Neural cell (in vitro differentiated cells): ENCODE measurements at regions not wholly inside any gene's neighbourhood (a gene's known extent, or its start where the extent isn't known, plus 50 kb on each side); places are given as distances from the start of the nearest gene placed in this dataset.

Experiments used
- H2AFZ ChIP-seq: fragments of 200-600, 300-800 bp; sonication (generic), shearing (Covaris generic); 2 replicates; pipeline ENCODE4 v1.6.0; 2014; ENCODE audit warnings: low read depth, mild to moderate bottlenecking, antibody characterized with exemption, low read length, moderate library complexity
- H3F3A ChIP-seq: fragments of 200-600 bp; shearing (Covaris generic); 2 replicates; pipeline ENCODE4 v1.6.1; 2016; ENCODE audit warnings: mild to moderate bottlenecking, moderate library complexity, mixed read lengths, antibody characterized with exemption, low read length; ENCODE audit not compliant: insufficient read depth, poor library complexity, severe bottlenecking
- H3K27ac ChIP-seq: fragments of 200-600, 300-800 bp; sonication (generic), shearing (Covaris generic); 2 replicates; pipeline ENCODE4 v1.5.1; 2014; ENCODE audit warnings: mild to moderate bottlenecking, low read length, moderate library complexity
- H3K27me3 ChIP-seq: fragments of 300-800, 200-600 bp; sonication (generic), shearing (Covaris generic); 2 replicates; pipeline ENCODE4 v1.6.0; 2014; ENCODE audit warnings: mild to moderate bottlenecking, low read depth, low read length, moderate library complexity; ENCODE audit not compliant: insufficient read depth
- H3K36me3 ChIP-seq: fragments of 300-800, 200-600 bp; sonication (generic), shearing (Covaris generic); 2 replicates; pipeline ENCODE4 v1.5.1; 2014; ENCODE audit warnings: mild to moderate bottlenecking, antibody characterized with exemption, low read length, moderate library complexity; ENCODE audit not compliant: insufficient read depth
- H3K4me2 ChIP-seq: fragments of 300-800, 200-600 bp; sonication (generic), shearing (Covaris generic); 2 replicates; pipeline ENCODE4 v1.6.0; 2014; ENCODE audit warnings: mild to moderate bottlenecking, low read length
- H3K4me3 ChIP-seq: fragments of 300-800, 200-600 bp; sonication (generic), shearing (Covaris generic); 2 replicates; pipeline ENCODE4 v1.5.1; 2014; ENCODE audit warnings: mild to moderate bottlenecking, low read length, moderate library complexity
- H3K79me2 ChIP-seq: fragments of 200-600 bp; shearing (Covaris generic); replicated peaks from 2 replicates; pipeline ENCODE4 v1.6.0; 2014; ENCODE audit warnings: mild to moderate bottlenecking, low read length, moderate library complexity; ENCODE audit not compliant: insufficient read depth
- H3K9ac ChIP-seq: fragments of 300-800, 200-600 bp; sonication (generic), shearing (Covaris generic); 2 replicates; pipeline ENCODE4 v1.6.1; 2016; ENCODE audit warnings: mild to moderate bottlenecking, low read length, mixed read lengths
- H3K9me2 ChIP-seq: fragments of 200-600 bp; shearing (Covaris generic); 2 replicates; pipeline ENCODE4 v1.6.1; 2016; ENCODE audit warnings: mild to moderate bottlenecking, low read length, mixed read lengths; ENCODE audit not compliant: insufficient read depth
- H3K9me3 ChIP-seq: fragments of 200-600, 300-800 bp; sonication (generic), shearing (Covaris generic); 2 replicates; pipeline ENCODE4 v1.6.1; 2016; ENCODE audit warnings: mild to moderate bottlenecking, mixed run types, low read length, moderate library complexity, mixed read lengths
- H4K20me1 ChIP-seq: fragments of 200-600 bp; shearing (Covaris generic); 2 replicates; pipeline ENCODE4 v1.6.1; 2016; ENCODE audit warnings: mild to moderate bottlenecking, mixed run types; ENCODE audit not compliant: insufficient read depth
- EP300 ChIP-seq: fragments of 450-650 bp; conservative IDR thresholded peaks from 2 replicates; pipeline ENCODE4 v1.6.1; 2014; ENCODE audit warnings: antibody characterized with exemption, mild to moderate bottlenecking, moderate library complexity; ENCODE audit not compliant: poor library complexity, severe bottlenecking
- EZH2 ChIP-seq: fragments of 200-600, 300-800 bp; shearing (Covaris generic), sonication (generic); IDR thresholded peaks from 2 replicates; pipeline ENCODE4 v1.6.1; 2014; ENCODE audit warnings: antibody characterized with exemption, low read length, borderline replicate concordance, mild to moderate bottlenecking; ENCODE audit not compliant: insufficient read depth, poor library complexity, severe bottlenecking
- MXI1 ChIP-seq: fragments of 450-650 bp; conservative IDR thresholded peaks from 2 replicates; pipeline ENCODE4 v1.6.1; 2014; ENCODE audit warnings: antibody characterized with exemption, mild to moderate bottlenecking; ENCODE audit not compliant: poor library complexity, severe bottlenecking
- POLR2AphosphoS5 ChIP-seq: IDR thresholded peaks from 2 replicates; pipeline ENCODE4 v1.6.1; 2012
- RAD21 ChIP-seq: fragments of 450-650 bp; conservative IDR thresholded peaks from 2 replicates; pipeline ENCODE4 v1.6.1; 2014; ENCODE audit warnings: antibody characterized with exemption, mild to moderate bottlenecking, moderate library complexity
- SMC3 ChIP-seq: fragments of 450-650 bp; conservative IDR thresholded peaks from 2 replicates; pipeline ENCODE4 v1.6.1; 2014; ENCODE audit warnings: antibody characterized with exemption, mild to moderate bottlenecking, moderate library complexity; ENCODE audit not compliant: poor library complexity
- TAF1 ChIP-seq: IDR thresholded peaks from 2 replicates; pipeline ENCODE4 v1.6.1; 2012; ENCODE audit warnings: low read depth
- TF ChIP-seq, protein P1 (sequence below): fragments of 450-650 bp; IDR thresholded peaks from 2 replicates; pipeline ENCODE4 v1.5.1; 2014; ENCODE audit warnings: antibody characterized with exemption, mild to moderate bottlenecking, moderate library complexity; ENCODE audit not compliant: poor library complexity, severe bottlenecking
- TF ChIP-seq, protein P2 (sequence below): IDR thresholded peaks from 2 replicates; pipeline ENCODE4 v1.6.1; 2012; ENCODE audit warnings: borderline replicate concordance

DNA sequence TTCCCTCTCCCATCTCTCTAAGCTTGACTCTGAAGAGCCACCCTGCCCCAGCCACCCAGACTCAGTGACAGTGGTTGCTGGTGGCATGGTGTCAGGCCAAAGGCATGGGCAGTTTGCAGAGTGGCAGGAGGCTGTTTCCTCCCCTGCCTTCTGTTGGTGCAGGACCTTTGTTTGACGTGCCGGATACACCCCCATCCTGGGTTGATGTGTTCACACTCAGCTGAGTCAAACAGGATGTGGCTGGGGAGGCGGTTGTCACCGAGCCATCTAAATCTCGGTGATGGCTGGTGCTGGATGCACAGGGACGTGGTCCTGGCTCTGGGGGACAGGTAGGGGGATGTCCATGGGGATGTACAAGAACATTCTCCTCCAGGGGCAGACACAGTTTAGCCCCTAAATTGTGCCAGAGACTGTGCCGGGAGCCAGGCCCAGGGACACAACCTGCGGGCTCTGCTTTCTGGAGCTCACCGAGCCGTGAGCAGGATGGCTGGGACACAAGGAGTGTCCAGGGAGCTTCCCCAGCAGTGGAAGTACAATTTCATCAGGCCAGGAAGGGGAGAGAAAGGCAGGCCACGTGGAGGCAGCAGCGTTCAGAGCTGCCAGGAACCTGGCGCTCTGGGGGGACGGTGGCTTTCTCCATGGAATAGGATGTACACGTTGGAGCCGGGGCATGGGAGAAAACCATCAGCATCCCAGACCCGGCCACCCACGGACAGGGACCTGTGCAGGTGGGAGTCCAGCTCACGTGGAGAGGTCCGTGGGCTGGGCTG is 264.2 kb downstream of the SEC14L1 start:
- Histone ChIP-seq H3K4me3 (no peak overlapping the region), H3K27ac (no peak overlapping the region), H4K20me1 (no peaks in the 10 kb centered on the region), H3K27me3 (no peaks in the 10 kb centered on the region), H2AFZ (no peak overlapping the region), H3K4me2 (no peak overlapping the region), H3F3A (no peaks in the 10 kb centered on the region), H3K36me3 (no peaks in the 10 kb centered on the region), H3K9ac (no peak overlapping the region), H3K9me3 (no peaks in the 10 kb centered on the region), H3K9me2 (no peaks in the 10 kb centered on the region), H3K79me2 (no peaks in the 10 kb centered on the region)
- no peak for TF ChIP-seq EP300
- TF ChIP-seq, protein P1, sequence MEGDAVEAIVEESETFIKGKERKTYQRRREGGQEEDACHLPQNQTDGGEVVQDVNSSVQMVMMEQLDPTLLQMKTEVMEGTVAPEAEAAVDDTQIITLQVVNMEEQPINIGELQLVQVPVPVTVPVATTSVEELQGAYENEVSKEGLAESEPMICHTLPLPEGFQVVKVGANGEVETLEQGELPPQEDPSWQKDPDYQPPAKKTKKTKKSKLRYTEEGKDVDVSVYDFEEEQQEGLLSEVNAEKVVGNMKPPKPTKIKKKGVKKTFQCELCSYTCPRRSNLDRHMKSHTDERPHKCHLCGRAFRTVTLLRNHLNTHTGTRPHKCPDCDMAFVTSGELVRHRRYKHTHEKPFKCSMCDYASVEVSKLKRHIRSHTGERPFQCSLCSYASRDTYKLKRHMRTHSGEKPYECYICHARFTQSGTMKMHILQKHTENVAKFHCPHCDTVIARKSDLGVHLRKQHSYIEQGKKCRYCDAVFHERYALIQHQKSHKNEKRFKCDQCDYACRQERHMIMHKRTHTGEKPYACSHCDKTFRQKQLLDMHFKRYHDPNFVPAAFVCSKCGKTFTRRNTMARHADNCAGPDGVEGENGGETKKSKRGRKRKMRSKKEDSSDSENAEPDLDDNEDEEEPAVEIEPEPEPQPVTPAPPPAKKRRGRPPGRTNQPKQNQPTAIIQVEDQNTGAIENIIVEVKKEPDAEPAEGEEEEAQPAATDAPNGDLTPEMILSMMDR: no peak
- TF ChIP-seq RAD21: no peak
- TF ChIP-seq TAF1: no peak
- TF ChIP-seq MXI1: no peak
- TF ChIP-seq POLR2AphosphoS5: no peak
- TF ChIP-seq, protein P2, sequence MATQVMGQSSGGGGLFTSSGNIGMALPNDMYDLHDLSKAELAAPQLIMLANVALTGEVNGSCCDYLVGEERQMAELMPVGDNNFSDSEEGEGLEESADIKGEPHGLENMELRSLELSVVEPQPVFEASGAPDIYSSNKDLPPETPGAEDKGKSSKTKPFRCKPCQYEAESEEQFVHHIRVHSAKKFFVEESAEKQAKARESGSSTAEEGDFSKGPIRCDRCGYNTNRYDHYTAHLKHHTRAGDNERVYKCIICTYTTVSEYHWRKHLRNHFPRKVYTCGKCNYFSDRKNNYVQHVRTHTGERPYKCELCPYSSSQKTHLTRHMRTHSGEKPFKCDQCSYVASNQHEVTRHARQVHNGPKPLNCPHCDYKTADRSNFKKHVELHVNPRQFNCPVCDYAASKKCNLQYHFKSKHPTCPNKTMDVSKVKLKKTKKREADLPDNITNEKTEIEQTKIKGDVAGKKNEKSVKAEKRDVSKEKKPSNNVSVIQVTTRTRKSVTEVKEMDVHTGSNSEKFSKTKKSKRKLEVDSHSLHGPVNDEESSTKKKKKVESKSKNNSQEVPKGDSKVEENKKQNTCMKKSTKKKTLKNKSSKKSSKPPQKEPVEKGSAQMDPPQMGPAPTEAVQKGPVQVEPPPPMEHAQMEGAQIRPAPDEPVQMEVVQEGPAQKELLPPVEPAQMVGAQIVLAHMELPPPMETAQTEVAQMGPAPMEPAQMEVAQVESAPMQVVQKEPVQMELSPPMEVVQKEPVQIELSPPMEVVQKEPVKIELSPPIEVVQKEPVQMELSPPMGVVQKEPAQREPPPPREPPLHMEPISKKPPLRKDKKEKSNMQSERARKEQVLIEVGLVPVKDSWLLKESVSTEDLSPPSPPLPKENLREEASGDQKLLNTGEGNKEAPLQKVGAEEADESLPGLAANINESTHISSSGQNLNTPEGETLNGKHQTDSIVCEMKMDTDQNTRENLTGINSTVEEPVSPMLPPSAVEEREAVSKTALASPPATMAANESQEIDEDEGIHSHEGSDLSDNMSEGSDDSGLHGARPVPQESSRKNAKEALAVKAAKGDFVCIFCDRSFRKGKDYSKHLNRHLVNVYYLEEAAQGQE: no peak
- TF ChIP-seq EZH2: no peak
- TF ChIP-seq SMC3: no peak

DNA sequence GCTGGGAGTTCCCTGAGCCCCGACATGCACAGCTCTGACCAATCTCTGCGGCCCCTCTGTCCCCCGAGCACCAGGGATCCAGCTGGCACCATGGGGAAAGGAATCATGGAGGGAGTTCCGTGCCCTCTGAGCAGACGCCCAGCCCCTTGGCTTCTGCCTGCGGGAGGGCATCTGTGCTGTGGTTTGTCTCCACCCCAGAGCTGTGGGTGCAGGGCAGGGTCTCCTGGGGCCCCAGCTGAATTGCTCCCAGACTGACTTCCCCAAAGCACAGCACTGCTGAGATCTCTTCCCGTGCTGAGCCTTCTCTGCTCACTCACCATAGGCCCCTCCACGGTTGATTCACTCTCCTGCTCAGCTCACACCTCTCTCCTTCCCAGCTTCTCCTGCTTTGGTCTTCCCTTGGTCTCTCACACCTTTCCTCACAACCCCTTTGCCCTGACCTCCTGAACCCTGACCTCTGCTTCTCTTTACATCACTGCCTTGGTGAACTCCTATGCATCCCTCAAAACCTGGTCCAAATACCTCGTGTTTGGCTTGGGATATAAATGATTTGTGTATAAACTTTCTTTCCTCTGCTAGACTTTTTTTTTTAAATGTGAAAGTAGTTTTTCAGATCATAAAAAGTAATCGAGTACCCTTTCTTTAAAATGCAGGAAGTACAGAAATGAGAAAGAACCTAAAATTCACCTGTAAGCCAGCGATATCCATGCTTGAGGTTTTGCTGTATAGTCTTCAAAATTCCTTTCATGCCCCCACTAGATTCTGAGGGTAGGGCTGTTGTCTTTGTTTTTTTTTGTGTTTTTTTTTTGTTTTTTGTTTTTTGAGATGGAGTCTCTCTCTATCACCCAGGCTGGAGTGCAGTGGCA is 265.3 kb downstream of the SEC14L1 start:
- no peak overlapping the region for H3K4me2 ChIP-seq
- no peak overlapping the region for H3K4me3 ChIP-seq
- no peak overlapping the region for H3K27ac ChIP-seq
- no peaks in the 10 kb centered on the region for H3K36me3 ChIP-seq
- H3K9ac ChIP-seq: no peak overlapping the region
- H4K20me1 ChIP-seq: no peaks in the 10 kb centered on the region
- TF ChIP-seq RAD21: no peak
- TF ChIP-seq POLR2AphosphoS5: no peak
- TF ChIP-seq SMC3: no peak
- no peak for TF ChIP-seq TAF1
- no peak for TF ChIP-seq EP300
- TF ChIP-seq, protein P2: no peak
- no peak for TF ChIP-seq EZH2
- no peak for TF ChIP-seq MXI1
- TF ChIP-seq, protein P1: no peak
- H3K9me2 ChIP-seq: no peaks in the 10 kb centered on the region
- H3K79me2 ChIP-seq: no peaks in the 10 kb centered on the region
- H2AFZ ChIP-seq: no peak overlapping the region
- no peaks in the 10 kb centered on the region for H3K9me3 ChIP-seq
- H3F3A ChIP-seq: no peaks in the 10 kb centered on the region
- no peaks in the 10 kb centered on the region for H3K27me3 ChIP-seq
